ENCODE measurements at regions not wholly inside any gene's neighbourhood (a gene's known extent, or its start where the extent isn't known, plus 50 kb on each side); places are given as distances from the start of the nearest gene placed in this dataset.
"Not testable (repeated sequence)": the region's sequence is repeated elsewhere in the genome, so short reads cannot be mapped to it uniquely, and the experiment has no call there.

DNA sequence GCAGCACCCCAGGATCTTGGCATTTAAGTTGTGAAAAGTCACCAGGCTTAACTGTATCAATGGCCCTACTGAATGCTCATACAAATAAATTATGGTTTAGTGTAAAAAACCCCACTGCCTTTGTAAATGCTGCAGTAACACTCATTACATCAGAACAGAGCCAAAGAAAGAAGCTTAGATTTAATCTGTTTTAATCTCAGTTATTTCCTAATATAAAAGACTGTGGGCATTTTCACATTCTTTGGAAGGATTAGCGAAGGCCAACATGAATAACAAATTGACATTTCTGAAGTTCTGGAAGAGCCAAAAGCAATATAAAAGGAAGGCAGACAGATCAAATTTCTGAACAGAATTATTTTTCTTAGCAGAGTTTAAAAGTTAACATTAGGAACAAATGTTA, 140.0 kb upstream of the HCCS start:
- no peak for DNase-seq (ENCODE audit: low spot score)

DNA sequence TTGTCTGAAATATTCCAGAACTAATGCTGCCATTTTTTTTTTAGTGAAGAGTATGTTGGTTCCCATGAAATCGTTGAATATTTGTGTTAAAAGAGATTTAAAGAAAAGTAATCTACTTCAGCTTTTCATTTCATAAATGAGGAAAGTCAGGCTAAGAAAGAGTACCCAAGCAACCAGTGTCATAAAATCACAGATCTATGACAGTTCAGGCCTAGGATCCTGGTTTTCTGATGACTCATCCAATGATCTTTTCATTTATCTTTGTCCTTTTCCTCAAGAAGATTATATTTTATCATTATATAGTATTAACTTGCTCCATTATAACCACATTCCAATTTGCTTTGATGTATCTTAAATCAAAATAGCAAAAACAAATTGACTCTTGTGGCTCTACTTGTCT, 139.4 kb upstream of the HCCS start:
- DNase-seq (ENCODE audit: low spot score) = no peak

DNA sequence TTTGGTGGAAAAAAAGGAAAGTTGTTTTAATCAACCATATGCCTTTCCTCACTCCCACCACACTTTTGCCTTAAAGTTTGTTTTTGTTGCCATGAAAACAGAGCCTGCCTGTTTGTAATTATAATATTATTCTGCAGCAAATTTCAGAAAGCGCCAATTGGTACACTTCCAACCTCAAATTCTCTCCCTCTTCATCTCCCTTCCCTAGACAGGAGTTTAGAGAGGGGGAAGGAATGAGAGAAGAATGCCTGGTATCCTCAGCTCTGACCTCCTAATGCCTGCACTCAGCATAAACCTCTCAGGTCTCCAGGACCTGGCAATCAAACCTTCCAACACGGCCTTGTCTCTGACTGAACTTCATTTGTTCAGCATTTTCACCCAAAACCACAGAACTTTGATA, 138.4 kb upstream of the HCCS start:
- no peak for DNase-seq (ENCODE audit: low spot score)

DNA sequence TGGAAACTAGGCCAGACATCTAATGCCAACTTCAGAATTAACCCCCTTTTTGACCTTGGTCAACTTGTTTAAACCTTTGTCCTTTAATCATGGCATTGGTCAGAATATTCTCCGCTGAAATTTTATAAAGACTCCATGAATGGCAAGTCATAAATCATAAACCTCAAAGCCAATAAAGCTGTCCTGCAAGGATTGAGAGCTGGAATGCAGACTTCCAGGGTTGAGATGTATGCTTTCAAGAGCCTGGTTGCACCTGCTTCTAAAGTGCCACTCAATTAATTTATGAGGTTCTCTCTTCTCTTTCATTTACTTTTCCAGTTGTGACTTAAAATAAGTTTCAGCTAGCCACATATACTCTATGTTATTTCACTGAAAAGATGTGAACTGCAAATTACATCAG, 136.2 kb upstream of the HCCS start:
- DNase-seq (ENCODE audit: low spot score) = no peak

DNA sequence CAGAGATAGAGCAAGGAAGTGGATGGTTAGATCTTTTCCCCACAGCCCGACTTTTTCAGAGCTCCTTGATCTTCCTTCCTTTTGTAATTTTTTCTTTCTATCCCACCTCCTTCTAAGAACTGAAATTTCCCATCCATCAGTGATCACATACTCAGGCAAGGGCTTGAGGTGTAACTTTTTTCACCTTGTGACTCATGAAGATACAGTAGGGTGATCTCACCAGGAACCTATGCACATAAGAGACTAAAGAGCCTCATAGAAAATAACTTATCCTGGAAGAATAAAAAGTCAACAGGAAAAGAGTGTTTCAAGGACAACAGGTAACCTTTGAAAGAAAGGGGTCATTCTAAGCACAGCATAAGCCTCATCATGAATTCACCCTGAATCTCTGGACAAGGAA, 131.2 kb upstream of the HCCS start:
- no peak for DNase-seq (ENCODE audit: low spot score)

DNA sequence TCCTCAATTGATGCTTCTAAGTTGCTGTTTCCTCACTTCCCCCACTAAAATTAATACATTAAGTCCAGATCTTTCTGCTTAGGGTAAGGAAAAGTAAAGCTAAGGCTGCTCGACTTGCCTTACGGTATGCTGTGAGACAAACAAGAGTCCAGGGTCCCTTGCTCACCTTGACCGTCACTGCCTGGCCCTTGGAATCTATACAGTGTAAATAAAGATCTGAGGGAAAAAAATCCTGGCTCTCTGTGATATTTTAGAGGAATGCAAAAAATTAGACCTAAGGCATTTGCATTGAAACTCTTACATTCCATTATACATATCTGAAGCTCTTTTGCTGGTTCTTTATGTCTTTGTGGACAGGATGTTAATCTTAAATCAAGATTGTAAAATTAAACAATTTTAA, 129.6 kb upstream of the HCCS start:
- DNase-seq (ENCODE audit: low spot score) = no peak

DNA sequence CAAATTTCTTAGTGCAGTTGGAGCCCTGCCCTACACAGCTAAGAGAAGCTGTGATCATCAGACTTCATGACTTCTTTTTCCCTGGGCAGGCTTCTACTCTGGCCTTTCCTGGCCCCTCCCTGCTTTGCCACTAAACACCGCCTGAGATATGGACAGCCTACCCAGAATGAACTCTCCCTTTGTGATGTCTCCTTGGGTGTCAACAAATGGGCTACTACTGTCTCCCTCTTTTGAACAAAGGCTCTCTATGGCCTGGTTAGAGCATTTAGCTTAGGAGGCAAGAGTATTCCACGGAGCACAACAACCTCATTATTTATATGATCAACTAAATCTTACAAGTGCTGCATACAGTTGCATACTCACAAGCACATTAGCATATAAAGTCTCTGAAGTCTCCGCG, 127.6 kb upstream of the HCCS start:
- no peak for DNase-seq (ENCODE audit: low spot score)

DNA sequence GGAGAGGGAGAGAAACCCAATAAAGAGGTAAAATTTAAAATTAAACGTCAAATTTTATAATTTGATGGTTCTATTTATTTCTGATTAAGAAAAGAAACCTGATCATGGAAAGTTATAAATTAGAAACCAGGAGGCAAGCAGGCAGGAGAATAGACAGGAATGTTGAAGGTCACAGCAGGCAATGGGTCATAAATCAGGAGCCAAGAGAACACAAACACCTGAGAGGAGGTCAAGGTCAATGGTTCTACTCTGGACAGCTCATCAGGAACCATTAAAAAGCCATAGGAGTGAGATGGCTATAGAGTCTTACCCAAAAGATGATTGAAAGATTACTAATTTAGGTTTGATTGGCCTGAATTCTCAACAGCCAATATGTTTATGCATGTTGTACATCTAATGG, 126.9 kb upstream of the HCCS start:
- no peak for DNase-seq (ENCODE audit: low spot score)

DNA sequence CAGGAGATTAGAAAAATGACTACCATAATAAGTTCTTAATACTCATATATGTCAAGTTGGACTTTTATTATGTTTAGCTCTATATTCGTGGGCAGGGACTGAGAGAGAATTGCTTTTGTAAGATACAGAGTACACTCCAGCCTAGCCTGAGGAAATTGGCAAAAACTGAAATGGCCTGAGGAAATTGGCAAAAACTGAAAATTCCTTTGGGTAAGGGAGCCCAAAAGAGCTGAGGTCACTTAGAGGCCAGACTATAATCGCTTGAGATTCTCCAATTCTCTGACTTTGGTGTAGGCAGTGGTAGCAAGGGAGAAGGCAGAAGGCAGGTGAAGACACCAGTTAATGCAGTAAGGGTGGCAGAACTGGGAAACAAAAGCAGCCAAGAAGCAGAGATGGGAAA, 124.5 kb upstream of the HCCS start:
- DNase-seq (ENCODE audit: low spot score) = no peak

DNA sequence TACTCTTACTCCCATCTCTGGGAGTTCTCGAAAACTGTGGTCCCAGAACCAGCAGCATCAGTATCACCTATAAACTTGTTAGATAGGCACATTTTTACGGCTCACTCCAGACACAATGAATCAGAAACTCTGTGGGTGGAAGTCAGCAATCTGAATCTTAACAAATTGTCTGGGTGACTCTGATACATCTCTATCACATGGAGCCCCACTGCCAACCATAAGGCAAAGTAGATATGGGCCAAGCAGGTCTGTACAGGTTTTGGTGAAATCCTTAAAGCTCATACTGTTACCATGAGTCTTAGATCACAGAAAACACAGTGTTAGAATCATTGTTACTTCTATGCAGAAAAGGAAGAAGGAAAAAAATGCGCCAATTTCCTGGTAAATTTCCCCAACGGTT, 122.5 kb upstream of the HCCS start:
- DNase-seq (ENCODE audit: low spot score) = no peak

DNA sequence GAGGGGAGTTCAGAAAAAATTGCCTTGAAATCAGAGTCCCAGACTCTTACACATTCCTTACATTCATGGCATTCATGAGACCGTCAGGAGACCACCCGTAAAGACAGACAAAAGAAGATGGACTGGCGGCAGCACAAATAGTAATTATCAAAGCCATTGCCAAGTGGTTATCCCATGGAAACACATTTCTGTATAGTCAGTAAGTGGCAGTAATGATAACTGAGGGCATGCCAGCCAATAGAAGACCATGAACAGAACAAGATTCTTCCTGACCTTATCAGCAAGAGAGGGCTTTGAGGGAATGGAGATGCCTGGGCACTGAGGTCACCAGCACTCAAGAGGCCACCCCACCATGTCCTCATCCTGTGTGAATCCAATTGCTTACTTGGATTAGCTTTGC, 121.7 kb upstream of the HCCS start:
- no peak for DNase-seq (ENCODE audit: low spot score)

DNA sequence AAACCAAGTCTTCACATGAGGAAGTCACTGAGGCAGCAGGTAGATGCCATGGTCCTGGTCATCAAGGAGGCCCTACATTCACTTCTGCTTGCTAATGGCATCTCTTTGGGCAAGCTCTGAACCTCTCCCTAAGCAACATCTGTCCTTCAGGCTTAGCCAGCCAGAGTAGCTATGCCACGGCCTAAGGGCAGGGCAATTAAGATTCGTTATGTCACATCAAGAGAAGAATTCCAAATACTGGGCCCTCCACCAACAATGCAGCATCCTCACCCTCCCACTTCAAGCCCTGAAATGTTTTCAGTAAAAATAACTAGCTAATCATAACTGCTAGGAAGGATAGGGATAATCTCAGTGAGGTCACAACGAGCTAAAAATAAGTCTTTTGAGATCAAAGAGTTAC, 120.7 kb upstream of the HCCS start:
- DNase-seq (ENCODE audit: low spot score) = no peak

DNA sequence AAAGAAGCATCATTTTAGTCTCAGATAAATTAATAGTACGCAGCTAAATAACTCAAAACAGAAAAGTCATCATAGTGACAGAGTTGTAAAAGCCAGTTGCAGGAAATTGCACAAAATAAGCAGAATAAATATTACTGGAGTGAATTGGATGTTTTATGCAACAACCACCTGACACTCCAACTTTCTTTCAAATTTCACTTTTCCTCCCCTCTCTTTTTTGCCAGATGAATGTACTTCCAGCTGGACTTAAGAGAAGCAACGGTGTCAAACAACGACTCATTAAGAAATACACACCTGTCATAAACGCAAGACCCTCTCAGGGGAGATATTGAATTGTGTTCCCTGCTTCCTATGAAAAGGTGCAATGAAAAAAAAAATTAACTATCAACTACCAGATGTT, 120.2 kb upstream of the HCCS start:
- DNase-seq (ENCODE audit: low spot score) = no peak

DNA sequence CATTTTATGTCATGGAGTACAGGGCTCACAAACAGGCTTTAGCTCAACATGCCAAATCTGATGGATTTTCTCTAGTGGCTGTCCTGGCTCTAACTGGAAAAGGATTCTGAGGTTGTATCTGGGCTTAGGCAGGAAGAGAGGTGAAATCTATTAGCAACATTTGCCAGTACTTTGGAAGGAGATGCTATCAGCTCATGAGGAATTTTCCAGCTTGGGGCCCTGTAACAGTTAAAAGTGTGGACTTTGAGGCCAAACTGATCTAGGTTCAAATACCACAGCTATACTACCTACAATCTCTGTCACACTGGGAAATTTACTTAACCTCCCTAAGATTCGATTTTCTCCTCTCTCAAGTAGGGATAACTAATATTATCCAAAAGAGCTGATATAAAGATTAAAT, 119.0 kb upstream of the HCCS start:
- no peak for DNase-seq (ENCODE audit: low spot score)

DNA sequence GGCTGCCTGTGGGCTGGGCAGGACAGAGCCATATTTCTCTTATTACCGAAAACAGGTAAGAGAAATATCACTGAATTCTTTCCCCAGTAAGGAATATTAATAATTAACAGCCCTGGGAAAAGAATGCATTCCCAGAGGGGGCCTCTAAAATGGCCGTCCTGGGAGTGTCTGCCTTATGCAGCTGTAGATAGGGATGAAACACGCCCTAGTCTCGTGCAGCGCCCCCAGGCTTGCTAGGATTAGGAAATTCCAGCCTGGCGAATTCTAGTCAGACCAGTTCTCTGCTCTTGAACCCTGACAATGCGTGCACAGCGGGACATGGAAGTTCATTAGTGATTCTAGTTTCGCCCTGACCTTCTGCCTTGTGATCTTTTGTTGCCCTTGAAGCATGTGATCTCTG, 104.1 kb upstream of the HCCS start:
- DNase-seq (ENCODE audit: low spot score) = not testable (repeated sequence)

DNA sequence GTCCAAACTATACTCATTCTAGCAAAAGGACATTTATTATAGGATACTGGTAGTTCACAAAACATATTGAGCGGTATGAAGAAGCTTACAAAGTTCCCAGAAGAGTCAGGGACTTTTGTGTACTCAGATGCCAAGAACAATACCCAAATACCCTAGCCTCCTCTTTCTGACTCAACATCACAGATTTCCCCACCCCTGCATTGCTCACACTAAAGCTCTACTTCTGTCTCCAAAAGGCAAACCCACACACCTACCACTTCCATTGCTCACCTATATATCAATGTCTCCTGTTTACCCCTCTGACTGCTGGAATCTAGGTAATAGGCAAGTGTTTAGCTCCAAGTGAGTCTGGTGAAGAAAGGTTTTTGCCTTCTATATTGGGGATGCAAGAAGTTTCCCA, 100.7 kb upstream of the HCCS start:
- DNase-seq (ENCODE audit: low spot score) = no peak

DNA sequence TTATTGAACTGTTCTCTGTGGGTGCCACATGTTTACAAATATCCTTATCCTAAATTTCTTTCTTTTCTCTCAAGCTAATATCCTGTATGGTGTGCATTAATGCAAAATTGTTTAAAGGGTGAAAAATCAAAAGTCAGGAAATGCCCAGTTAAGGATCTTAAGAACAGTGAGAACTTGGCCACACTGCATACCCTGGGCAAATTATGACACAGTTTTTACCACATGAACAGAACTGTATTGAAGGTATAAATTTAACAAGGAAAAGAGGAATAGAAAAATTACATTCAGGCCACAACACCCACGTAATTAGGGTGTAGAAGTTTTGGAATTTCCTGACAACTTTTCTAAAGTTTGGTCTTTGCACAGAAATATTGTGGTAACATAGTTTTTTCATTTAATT, 94.4 kb upstream of the HCCS start:
- DNase-seq (ENCODE audit: low spot score) = no peak

DNA sequence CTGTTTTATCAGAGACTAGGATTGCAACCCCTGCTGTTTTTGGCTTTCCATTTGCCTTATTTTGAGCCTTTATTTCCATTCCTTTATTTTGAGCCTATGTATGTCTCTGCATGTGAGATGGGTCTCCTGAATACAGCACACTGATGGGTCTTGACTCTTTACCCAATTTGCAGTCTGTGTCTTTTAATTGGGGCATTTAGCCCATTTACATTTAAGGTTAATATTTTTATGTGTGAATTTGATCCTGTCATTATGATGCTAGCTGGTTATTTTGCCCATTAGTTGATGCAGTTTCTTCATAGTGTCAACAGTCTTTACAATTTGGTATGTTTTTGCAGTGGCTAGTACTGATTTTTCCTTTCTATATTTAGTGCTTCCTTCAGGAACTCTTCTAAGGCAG, 88.5 kb upstream of the HCCS start:
- DNase-seq (ENCODE audit: low spot score) = not testable (repeated sequence)

DNA sequence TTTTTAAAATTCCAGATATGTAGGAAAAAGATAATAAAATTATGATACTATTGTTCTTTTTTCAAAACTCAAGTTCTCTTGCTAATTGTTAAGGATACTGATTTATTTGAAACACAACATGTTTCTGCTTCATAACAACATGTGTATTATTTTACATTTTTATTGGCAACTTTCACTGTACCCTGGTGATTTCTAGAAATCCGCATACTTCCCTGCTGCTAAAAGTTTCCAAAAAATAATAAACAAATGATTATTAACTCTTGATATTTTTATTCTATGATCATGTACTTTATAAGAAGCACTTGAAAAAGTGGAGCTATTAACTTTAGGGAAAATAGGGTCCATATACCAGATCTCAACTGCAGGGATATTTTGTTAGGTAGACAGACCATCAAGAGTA, 71.2 kb upstream of the HCCS start:
- no peak for DNase-seq (ENCODE audit: low spot score)

DNA sequence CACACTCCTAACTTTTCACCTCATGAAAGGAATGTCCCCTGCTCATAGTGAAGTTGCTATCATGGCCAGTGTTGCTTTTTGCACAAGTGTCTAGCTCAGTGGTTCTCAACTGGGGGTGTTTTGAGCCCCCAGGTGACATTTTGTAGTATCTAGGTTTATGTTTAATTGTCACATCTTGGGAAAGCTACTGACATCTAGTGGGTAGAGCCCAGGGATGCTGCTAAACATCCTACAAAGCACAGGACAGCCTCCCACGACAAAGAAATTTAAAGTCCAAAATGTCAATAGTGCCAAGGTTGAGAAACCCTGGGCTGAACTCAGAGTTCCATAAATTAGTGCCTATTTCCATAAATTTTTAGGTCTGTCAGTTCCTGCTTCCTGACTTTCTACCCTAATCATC, 70.7 kb upstream of the HCCS start:
- DNase-seq (ENCODE audit: low spot score) = no peak

DNA sequence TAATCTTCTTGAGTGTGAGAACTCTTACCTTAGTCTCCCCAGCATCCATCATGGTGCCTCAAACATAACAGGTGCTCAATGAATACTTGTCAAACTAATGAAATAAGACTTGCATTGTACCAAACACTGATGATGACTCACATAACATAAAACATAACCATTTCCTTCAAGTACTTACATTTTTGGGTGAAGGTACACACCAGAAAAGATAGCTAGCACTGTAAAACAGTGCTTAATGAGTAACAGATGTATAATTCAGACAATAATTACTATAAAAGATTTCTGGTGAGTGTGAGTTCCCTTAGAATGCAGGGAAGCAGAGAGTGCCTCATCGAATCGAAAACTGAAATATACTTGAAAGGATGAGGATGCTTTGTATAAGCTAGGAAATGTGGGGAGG, 70.1 kb upstream of the HCCS start:
- DNase-seq (ENCODE audit: low spot score) = no peak

DNA sequence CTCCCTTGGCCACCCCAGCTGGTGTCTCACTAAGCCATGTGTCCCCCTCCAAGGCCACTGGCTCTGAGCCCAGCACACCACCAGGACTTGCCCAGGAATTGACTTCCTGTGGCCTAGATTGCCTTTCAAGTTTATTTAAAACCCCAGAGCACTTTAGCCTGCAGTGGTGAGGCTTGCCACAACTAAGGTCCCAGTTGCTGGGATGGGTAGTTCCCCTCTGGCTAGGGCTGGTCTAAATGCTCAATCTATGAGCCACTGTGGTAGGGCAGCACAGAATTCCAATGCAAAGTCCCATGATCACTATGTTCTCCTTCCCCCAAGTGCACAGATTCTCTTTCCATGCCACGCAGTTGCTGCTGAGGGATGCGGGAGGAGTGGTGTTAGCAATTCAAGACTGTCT, 61.1 kb upstream of the HCCS start:
- no peak for DNase-seq (ENCODE audit: low spot score)

DNA sequence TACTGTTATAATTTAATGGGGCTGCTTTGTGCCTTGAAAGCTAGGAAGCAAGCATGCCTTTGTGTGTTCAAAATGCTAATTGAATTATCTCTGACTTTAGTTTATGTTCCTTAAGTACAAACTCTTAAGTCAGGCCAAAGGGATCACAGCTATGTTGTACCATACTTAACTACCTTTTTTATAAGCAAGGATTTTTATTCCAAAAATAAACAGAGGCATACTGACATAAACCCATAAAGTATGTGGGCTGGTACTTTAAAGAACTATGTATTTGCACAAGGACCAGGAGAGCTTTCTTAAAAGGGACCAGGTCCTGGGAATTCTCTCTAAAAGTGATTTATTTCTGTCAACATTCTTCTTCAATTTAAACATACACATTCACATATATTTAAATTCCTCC, 57.8 kb upstream of the HCCS start:
- DNase-seq (ENCODE audit: low spot score) = no peak

DNA sequence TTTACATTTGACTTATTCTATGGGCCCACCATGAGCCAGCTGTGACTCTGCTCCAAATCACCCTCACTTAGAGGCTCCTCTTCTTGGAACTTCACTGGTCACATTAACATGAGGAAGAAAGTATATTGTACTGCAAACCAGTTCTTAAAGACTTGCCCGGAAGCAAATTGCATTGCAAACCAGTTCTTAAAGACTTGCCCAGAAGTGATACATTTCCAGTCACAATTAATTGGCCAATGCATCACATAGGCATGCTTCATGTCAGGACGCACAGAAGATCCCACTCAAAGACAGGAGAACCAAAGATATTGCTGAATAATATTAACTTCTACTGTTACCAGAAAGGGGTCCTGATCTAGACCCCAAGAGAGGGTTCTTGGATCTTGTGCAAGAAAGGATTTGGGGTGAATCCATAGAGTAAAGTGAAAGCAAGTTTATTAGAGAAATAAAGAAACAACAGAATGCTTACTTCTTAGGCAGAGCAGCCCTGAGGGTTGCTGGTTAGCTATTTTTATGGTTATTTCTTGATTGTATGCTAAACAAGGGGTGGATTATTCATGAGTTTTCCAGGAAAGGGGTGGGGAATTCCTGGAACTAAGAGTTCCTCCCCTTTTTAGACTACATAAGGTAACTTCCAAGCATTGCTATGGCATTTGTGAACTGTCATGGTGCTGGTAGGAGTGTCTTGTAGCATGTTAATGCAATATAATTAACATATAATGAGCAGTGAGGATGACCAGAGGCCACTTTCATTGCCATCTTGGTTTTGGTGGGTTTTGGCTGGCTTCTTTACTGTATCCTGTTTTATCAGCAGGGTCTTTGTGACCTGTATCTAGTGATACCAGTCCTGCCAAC, 54.6 kb upstream of the HCCS start:
- DNase-seq (ENCODE audit: low spot score) = no peak

DNA sequence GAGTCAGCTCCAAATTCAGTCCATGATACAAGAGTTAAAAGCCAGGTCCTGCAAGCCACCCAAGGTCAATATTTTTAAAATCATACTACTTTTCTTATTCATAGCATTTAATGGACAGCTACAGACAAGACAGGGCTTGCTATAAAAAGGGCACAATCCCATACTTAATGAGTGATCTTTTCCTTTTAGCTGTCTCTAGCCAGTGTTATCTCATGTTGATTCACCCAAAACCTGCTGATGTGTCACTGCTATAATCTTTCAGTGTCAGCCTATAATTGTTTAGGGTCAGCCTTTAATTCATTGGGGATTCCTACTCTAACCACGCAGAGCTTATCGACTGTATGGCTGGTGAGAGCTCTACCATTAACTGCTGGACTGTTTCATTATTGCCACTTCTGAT, 51.2 kb upstream of the HCCS start:
- DNase-seq (ENCODE audit: low spot score) = no peak
